Testis (tissue), 2 donors: ENCODE measurements at regions not wholly inside any gene's neighbourhood (a gene's known extent, or its start where the extent isn't known, plus 50 kb on each side); places are given as distances from the start of the nearest gene placed in this dataset.

ENCODE experiments used
- DNase-seq: peaks from one replicate; pipeline ENCODE4 v3.0.0-alpha.2; 2019
- H3K27ac ChIP-seq, 2 donors: fragments of 200-600 bp; sonication (generic); one replicate each; pipeline ENCODE4 v1.5.1; 2019
- H3K27me3 ChIP-seq: fragments of 200-600 bp; sonication (generic); one replicate; pipeline ENCODE4 v1.5.1; 2019
- H3K36me3 ChIP-seq: fragments of 200-600 bp; sonication (generic); one replicate; pipeline ENCODE4 v1.5.1; 2017; ENCODE audit warnings: low read depth; ENCODE audit errors: missing control alignments
- H3K4me1 ChIP-seq: fragments of 200-600 bp; sonication (generic); one replicate; pipeline ENCODE4 v1.5.1; 2019
- H3K4me3 ChIP-seq, 2 donors: fragments of 200-600 bp; sonication (generic); one replicate each; pipeline ENCODE4 v1.5.1; 2017 to 2019
- H3K9me3 ChIP-seq: fragments of 200-600 bp; sonication (generic); one replicate; pipeline ENCODE4 v1.5.1; 2017
- POLR2A ChIP-seq: fragments of 450-650 bp; IDR thresholded peaks from one replicate; pipeline ENCODE4 v1.6.1; 2017; ENCODE audit warnings: antibody characterized with exemption, mild to moderate bottlenecking, moderate library complexity
- WGBS, 2 donors: methylation state at CpG; one replicate each; pipeline ENCODE4 v1.1.5; 2018; 5-methylcytosine and 5-hydroxymethylcytosine counted together
- intact Hi-C: fragments of 100-400 bp; cut with DNase I; formaldehyde crosslinking; loops from one replicate; pipeline ENCODE4 v1.15.1; 2023; ENCODE audit warnings: low total_unique reads
- TF ChIP-seq, protein P1 (sequence below), 3 experiments: fragments of 450-650 bp in 2 of 3; fragments of 200-600 bp in 1 of 3; sonication (generic) in 1 of 3; IDR thresholded peaks; one replicate each; pipeline ENCODE4 v1.5.1; 2016 to 2019; ENCODE audit warnings: antibody characterized with exemption in 3 of 3, mild to moderate bottlenecking in 2 of 3, moderate library complexity in 1 of 3

- Histone ChIP-seq H3K27me3 (no peaks in the 10 kb centered on the region), H3K4me1 (no peaks in the 10 kb centered on the region), H3K4me3 (no peak overlapping the region), H3K27ac (no peak overlapping the region), H3K9me3 (no peaks in the 10 kb centered on the region), H3K36me3 (no peaks in the 10 kb centered on the region)
- DNase-seq: no peak
- TF ChIP-seq POLR2A: no peak
- TF ChIP-seq, protein P1, sequence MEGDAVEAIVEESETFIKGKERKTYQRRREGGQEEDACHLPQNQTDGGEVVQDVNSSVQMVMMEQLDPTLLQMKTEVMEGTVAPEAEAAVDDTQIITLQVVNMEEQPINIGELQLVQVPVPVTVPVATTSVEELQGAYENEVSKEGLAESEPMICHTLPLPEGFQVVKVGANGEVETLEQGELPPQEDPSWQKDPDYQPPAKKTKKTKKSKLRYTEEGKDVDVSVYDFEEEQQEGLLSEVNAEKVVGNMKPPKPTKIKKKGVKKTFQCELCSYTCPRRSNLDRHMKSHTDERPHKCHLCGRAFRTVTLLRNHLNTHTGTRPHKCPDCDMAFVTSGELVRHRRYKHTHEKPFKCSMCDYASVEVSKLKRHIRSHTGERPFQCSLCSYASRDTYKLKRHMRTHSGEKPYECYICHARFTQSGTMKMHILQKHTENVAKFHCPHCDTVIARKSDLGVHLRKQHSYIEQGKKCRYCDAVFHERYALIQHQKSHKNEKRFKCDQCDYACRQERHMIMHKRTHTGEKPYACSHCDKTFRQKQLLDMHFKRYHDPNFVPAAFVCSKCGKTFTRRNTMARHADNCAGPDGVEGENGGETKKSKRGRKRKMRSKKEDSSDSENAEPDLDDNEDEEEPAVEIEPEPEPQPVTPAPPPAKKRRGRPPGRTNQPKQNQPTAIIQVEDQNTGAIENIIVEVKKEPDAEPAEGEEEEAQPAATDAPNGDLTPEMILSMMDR (IDR thresholded peaks at IDR 0.05): no peak
- intact Hi-C loops: no loop called here
Measured at GRCh38 chr4:120617171-120617570, 305.4 kb downstream of the PRDM5 start.

DNA sequence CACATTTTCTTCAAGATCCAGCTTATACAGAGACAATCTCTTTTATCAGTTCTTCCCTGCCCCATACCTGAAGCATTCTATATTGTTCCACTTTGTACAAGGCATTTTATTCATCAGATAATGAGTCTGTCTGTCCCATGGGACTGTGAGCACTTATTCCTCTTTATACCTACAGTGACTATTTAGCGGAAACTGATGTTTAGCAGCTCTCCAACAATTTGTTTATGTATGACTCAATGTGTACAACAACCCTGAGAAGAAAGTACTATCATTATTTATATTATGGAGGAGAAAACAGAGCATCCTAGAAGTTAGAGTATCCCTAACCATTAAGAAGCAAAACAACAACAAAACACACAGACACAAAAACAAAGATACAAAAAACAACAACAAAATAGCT lies 306.5 kb downstream of the PRDM5 start:
- intact Hi-C loops: no loop called here
- Histone ChIP-seq H3K4me1 (no peaks in the 10 kb centered on the region), H3K36me3 (no peaks in the 10 kb centered on the region), H3K27ac (no peak overlapping the region), H3K9me3 (no peaks in the 10 kb centered on the region), H3K4me3 (no peak overlapping the region), H3K27me3 (no peaks in the 10 kb centered on the region)
- TF ChIP-seq, protein P1 (IDR thresholded peaks at IDR 0.05): no peak
- TF ChIP-seq POLR2A: no peak
- WGBS, 2 donors: 85 to 89% methylated on average over 1 of the region's 1 CpG
- DNase-seq: no peak

DNA sequence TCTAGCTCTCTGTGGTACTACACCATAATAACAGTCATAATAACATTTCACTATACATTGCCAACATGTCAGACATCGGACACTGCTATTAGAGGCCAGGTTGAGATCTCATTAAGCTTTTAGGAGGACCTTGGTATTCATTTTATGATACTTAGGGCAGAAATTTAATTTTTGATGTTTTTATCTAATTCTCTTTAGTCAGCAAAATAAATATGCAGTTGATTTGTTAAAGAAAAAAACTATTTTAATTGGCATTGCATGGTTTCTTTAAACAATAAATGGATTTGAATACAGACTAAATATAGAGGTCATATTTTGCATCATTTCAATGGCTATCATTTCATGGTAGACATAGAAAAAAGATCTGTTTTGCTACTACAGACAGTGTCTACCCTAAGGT lies 308.7 kb downstream of the PRDM5 start:
- intact Hi-C loops: no loop called here
- TF ChIP-seq, protein P1 (IDR thresholded peaks at IDR 0.05): no peak
- no peak for TF ChIP-seq POLR2A
- Histone ChIP-seq H3K9me3 (no peaks in the 10 kb centered on the region), H3K36me3 (no peaks in the 10 kb centered on the region), H3K27me3 (no peaks in the 10 kb centered on the region), H3K27ac (no peak overlapping the region), H3K4me3 (no peak overlapping the region), H3K4me1 (no peaks in the 10 kb centered on the region)
- 91 to 96% methylated on average over 1 of the region's 1 CpG for WGBS, 2 donors
- DNase-seq: no peak

DNA sequence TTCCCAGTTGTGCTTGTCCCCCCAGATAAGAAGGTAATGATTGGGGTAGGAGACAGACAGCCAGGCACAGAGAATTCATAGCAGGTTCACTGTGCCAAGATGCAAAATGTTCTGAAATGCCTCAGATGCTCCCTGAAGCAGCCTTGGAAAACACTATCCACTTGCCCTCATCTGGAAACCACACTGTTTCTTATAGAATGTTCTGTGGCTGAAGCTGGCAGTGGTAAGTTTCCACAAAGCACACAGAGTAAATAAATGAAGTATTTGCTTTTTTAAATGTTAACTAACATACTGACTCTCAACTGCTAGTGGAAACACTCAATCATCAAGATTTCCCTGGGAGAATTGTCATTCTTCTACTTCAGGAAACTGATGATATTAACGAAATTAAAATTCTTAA lies 311.4 kb downstream of the PRDM5 start:
- Histone ChIP-seq H3K9me3 (no peaks in the 10 kb centered on the region), H3K36me3 (no peaks in the 10 kb centered on the region), H3K4me1 (no peaks in the 10 kb centered on the region), H3K4me3 (no peak overlapping the region), H3K27me3 (no peaks in the 10 kb centered on the region), H3K27ac (no peak overlapping the region)
- intact Hi-C loops: no loop called here
- DNase-seq: no peak
- TF ChIP-seq, protein P1 (IDR thresholded peaks at IDR 0.05): no peak
- no peak for TF ChIP-seq POLR2A
- 94% methylated on average over 1 of the region's 1 CpG for WGBS, 2 donors

DNA sequence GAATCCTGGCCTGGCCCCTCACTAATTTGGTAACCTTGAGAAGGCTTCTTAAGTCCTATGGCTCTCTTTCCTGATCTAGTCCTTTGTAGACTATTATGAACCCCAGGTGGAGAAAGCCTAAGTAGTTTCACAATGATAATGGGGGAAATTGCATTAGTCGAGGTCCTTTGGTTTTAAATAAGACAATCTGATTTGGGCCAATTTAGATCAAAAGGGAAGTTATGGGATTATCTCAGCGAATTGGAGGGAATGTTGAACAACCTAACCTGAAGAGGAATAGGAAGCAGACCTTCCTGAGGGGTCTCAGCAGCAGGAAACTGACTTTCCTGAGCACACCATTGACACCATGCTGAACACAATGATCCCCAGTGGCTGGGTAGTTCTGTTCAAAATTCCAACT lies 331.5 kb downstream of the PRDM5 start:
- TF ChIP-seq, protein P1 (IDR thresholded peaks at IDR 0.05): no peak
- TF ChIP-seq POLR2A: no peak
- Histone ChIP-seq H3K27me3 (no peaks in the 10 kb centered on the region), H3K9me3 (no peaks in the 10 kb centered on the region), H3K4me3 (no peak overlapping the region), H3K4me1 (no peaks in the 10 kb centered on the region), H3K36me3 (no peaks in the 10 kb centered on the region), H3K27ac (no peak overlapping the region)
- 84 to 86% methylated on average over 2 of the region's 2 CpGs for WGBS, 2 donors
- DNase-seq: no peak
- intact Hi-C loops: no loop called here
